GM13977 (cell line): ENCODE measurements at regions not wholly inside any gene's neighbourhood (a gene's known extent, or its start where the extent isn't known, plus 50 kb on each side); places are given as distances from the start of the nearest gene placed in this dataset.

Experiments used
- DNase-seq: peaks from one replicate; pipeline ENCODE4 v3.0.0; 2012; ENCODE audit warnings: low spot score
- in situ Hi-C: fragments of 300-500 bp; cut with MboI; formaldehyde crosslinking; loops from one replicate; pipeline ENCODE4 v1.12.0; 2022; ENCODE audit warnings: low sequenced_read_pairs, low pct_unique_long_range_greater_than_20kb, mixed read lengths, inconsistent platforms; ENCODE audit not compliant: unreplicated experiment
- TF ChIP-seq, protein P1 (sequence below): IDR thresholded peaks from 2 replicates; pipeline ENCODE4 v1.5.1; 2012; ENCODE audit warnings: mild to moderate bottlenecking, control low read depth; ENCODE audit not compliant: insufficient read depth; ENCODE audit errors: extremely low read depth, missing control alignments

DNA sequence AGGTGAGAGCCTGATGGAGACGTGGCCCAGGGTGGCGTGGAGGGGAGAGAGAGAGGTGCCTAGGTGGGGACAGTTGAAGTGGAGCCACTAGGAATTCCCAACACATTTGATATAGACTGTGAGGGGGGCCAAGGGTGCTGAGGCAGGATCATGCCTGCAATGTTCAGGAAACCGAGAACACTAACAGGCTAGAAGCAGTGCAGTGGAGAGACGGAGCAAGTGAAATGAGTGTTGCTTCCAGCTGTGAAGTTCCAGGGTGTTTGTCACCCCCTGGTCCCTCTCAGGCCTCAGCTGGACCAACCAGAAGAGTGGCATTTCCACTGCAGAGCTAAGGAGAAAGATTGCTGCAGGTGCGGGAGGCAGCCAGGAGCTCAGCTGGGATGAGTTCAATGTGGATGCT is 127.1 kb downstream of the RIPK4 start:
- in situ Hi-C loops = no loop called here
- TF ChIP-seq, protein P1, sequence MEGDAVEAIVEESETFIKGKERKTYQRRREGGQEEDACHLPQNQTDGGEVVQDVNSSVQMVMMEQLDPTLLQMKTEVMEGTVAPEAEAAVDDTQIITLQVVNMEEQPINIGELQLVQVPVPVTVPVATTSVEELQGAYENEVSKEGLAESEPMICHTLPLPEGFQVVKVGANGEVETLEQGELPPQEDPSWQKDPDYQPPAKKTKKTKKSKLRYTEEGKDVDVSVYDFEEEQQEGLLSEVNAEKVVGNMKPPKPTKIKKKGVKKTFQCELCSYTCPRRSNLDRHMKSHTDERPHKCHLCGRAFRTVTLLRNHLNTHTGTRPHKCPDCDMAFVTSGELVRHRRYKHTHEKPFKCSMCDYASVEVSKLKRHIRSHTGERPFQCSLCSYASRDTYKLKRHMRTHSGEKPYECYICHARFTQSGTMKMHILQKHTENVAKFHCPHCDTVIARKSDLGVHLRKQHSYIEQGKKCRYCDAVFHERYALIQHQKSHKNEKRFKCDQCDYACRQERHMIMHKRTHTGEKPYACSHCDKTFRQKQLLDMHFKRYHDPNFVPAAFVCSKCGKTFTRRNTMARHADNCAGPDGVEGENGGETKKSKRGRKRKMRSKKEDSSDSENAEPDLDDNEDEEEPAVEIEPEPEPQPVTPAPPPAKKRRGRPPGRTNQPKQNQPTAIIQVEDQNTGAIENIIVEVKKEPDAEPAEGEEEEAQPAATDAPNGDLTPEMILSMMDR = no peak

DNA sequence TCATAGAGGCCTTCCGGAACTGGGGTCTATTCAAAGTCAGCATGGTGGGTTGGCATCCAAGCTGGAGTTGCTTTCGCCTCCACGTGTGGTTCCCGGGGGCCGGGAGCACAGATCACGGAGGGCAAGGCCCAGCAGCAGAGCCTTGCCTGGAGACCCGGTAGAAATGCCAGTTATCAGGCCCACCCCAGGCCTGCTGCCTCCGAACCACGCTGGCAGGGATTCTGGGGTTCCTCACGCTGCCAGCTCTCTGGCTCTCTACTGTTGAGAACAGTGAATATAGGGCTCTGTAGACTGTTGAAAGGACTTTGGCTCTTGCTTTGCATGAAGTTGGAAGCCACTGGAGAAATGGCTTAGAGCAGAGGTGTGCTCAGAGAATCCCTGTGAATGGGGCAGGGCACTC is 127.5 kb downstream of the RIPK4 start:
- no peak for DNase-seq
- in situ Hi-C loops = no loop called here
- TF ChIP-seq, protein P1 = no peak

More for the DNA sequence above, 127.1 kb downstream of the RIPK4 start:
- no peak for DNase-seq

DNA sequence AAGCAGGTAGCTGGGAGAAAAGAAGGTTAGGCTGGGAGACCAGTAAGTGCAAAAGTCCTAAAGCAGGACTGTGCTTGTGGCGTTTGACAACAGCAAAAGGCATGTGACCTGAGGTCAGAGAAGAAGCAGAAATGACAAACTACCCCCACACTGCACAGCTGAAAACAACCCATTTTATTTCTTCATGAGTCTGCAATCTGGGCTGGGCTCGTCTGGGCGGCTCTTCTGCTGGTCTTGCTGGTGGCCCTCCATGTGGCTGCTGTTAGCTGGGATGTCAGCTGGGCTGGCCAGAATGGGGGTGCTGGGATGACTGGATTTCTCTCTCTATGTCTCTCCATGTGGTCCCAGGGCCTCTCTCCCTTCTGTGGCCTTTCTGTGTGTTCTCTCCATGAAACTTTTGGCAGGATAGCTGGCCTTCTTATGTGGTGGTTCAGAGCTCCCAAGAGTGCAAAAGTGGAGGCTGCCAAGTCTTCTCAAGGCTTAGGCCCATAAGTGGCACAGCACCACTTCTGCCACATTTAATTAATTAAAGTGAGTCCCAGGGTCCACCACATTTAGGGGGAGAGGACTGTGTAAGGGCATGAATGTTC is 128.6 kb downstream of the RIPK4 start:
- TF ChIP-seq, protein P1 = no peak
- in situ Hi-C loops = no loop called here
- no peak for DNase-seq

DNA sequence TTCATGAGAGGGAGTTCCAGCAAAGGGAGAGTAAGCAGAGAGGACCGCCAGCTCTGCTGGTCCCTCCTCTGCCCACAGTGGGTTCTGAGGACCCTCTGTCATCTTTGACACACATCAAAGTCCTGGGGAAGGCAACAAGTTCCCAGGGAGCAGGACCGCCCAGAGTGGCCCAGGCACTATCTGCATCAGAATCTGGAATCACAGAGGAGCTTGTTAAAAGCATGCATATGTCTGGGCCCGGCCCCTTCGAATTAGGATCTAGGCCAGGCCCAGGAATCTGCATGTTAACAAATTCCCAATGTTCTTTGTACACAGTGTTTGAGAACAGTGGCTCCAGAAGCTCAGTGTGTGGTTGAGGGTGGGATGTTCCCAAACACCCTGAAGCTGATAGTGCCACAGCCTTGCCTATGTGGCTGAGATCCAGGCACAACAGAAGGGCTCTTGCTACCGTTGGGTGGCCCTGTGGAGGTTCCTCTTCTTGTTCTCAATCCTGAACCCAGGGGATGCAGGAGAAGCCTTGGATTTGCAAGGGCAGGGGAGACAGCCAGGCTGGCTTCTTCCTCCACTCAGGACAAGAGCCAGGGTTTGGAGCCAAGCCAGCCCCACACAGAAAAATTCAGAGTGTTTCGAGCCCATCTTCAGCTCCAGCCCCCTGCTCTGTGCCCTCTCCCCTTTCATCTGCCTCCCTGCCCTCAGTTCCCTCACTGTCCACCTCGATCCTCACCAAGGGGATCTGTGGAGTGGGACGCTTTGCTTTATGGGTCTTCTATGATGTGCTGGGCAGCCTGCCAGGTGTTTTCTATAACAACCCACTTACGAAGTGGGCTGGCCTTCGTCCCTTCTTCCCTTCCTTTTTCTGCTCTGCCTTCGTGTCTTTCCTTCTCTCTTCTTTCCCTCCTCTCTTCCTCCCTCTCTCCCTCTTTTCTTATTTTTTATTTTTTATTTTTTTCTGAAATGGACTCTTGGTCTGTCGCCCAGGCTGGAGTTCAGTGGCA is 129.0 kb upstream of the TMPRSS2 start:
- TF ChIP-seq, protein P1 = no peak
- in situ Hi-C loops = no loop called here

DNA sequence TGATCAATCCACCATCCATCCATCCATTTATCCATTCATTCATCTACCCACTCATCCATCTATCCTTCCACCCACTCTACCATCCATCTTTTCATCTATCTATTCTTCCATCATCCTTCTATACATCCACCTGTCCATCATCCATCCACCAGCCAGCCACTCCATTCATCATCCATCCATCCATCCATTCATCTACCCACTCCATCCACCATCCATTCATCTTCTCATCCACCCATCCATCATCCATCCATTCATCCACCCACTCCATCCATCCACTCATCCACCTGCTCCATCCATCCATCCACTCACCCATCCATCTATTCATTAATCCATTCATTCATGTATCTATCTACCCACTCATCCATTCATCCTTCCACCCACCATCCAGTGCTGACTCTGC is 127.9 kb upstream of the TMPRSS2 start:
- TF ChIP-seq, protein P1 = no peak
- in situ Hi-C loops = no loop called here
- no peak for DNase-seq

More for the DNA sequence above, 129.0 kb upstream of the TMPRSS2 start:
- DNase-seq = no peak

DNA sequence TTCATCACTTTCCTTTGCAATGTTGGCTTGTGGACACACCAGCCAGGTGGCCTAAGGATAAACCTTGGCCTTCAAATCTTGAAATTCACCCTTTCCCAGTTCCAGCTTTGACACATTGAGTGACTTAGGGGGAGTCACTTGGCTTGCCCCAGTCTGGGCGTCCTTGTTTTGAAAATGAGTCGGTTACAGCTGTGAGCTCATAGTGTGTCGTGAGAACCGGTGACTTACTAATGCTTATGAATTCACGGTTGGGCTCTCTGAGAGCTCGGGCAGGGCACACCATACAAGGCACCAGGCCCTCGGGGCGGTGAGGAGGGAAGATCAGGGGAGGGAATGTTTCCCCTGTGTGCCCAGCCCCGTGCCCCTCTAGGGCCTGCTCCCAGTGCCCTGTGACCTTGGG is 126.9 kb upstream of the TMPRSS2 start:
- TF ChIP-seq, protein P1 = no peak
- in situ Hi-C loops = no loop called here
- no peak for DNase-seq
